Thyroid gland (tissue), 4 donors: ENCODE measurements at regions not wholly inside any gene's neighbourhood (a gene's known extent, or its start where the extent isn't known, plus 50 kb on each side); places are given as distances from the start of the nearest gene placed in this dataset.

ENCODE experiments used
- POLR2A ChIP-seq, 2 donors: fragments of 450-650 bp; IDR thresholded peaks; one replicate each; pipeline ENCODE4 v1.6.1; 2017; ENCODE audit warnings: antibody characterized with exemption in 2 of 2, mild to moderate bottlenecking in 2 of 2, moderate library complexity in 1 of 2
- TF ChIP-seq, protein P1 (sequence below), 6 experiments: fragments of 200-600 bp in 3 of 6; fragments of 450-650 bp in 3 of 6; sonication (generic) in 3 of 6; IDR thresholded peaks; one replicate each; pipeline ENCODE4 v1.5.1; 2016 to 2019; ENCODE audit warnings: antibody characterized with exemption in 6 of 6, mild to moderate bottlenecking in 2 of 6, inconsistent platforms in 1 of 6, moderate library complexity in 1 of 6

DNA sequence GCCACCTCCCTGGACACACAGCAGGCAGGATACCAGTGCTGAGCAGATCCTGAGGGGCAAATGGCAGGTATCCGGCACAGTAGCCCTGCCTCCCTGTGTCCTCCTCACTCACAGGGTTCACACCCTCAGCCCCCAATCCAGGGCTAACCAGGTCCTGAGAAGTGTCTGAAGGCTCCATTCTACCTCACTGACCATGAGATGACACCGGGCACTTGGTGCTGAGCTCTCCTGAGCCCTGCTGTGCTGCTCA is 115.4 kb upstream of the ATP2B2 start:
- TF ChIP-seq, protein P1, sequence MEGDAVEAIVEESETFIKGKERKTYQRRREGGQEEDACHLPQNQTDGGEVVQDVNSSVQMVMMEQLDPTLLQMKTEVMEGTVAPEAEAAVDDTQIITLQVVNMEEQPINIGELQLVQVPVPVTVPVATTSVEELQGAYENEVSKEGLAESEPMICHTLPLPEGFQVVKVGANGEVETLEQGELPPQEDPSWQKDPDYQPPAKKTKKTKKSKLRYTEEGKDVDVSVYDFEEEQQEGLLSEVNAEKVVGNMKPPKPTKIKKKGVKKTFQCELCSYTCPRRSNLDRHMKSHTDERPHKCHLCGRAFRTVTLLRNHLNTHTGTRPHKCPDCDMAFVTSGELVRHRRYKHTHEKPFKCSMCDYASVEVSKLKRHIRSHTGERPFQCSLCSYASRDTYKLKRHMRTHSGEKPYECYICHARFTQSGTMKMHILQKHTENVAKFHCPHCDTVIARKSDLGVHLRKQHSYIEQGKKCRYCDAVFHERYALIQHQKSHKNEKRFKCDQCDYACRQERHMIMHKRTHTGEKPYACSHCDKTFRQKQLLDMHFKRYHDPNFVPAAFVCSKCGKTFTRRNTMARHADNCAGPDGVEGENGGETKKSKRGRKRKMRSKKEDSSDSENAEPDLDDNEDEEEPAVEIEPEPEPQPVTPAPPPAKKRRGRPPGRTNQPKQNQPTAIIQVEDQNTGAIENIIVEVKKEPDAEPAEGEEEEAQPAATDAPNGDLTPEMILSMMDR (IDR thresholded peaks at IDR 0.05): no peak
- no peak for TF ChIP-seq POLR2A (IDR thresholded peaks at IDR 0.05)
